ENCODE measurements at regions not wholly inside any gene's neighbourhood (a gene's known extent, or its start where the extent isn't known, plus 50 kb on each side); places are given as distances from the start of the nearest gene placed in this dataset.
A peak's percentile ranks its signal among the peaks of the same experiment; 100 is the strongest.

DNA sequence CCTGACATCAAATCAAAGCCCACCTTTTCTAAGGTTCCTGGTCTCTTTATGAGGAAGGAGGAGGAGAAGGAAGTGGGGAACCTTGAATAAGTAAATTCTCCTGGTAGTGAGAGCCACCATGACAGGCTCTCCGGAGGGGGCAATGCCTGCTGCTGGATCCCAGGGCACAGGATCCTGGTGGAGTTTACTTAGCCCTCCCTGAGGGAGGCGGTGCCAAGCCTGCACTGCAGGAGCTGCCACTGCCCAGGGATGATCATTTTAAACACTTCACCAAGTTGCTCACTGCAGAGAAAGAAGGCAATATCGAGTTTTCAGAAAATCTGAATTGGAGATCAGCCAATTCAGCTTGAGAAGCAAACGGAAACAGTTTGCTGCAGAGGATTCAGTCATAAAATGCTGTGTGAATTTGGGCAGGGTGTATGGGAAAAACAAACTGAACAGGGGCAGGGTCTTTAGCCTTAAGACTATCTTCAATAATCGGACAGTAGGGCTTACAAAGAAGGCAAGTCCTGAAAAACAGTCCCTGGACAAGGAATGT, 200.7 kb downstream of the RAD51AP2 start:
- no peaks in the 10 kb centered on the region for H3K36me3 ChIP-seq (replicated peaks in 1 of 2; ENCODE audit: control insufficient read depth in 1 of 2, insufficient read depth in 2 of 2, low read length in 1 of 2)
- no peak overlapping the region for H3K4me3 ChIP-seq (ENCODE audit: low read depth in 2 of 2, low read length in 1 of 2)
- no peak overlapping the region for H2AFZ ChIP-seq (ENCODE audit: low read depth)
- ChIA-PET CTCF (interaction anchor here (0.9 to 1.3 kb wide), 2 partner anchors 543 to 544 kb away, joined by 4 read pairs; no protein-coding TSS in a partner anchor), POLR2A (no interaction called here)
- no peaks in the 10 kb centered on the region for H3K27me3 ChIP-seq (ENCODE audit: insufficient read depth)
- WGBS (ENCODE audit: low lambda C conversion rate), result 16% methylated on average over 5 of the region's 5 CpGs
- no peaks in the 10 kb centered on the region for H4K20me1 ChIP-seq (ENCODE audit: insufficient read depth)
- H3K9me3 ChIP-seq, result no peaks in the 10 kb centered on the region
- H3F3A ChIP-seq (replicated peaks; ENCODE audit: insufficient read depth), result no peaks in the 10 kb centered on the region
- no peak for TF ChIP-seq YY1 (IDR thresholded peaks at IDR 0.05; ENCODE audit: low read depth)
- TF ChIP-seq FOSL2 (IDR thresholded peaks at IDR 0.05; ENCODE audit: borderline replicate concordance, low read depth), result no peak
- no peak for TF ChIP-seq POLR2AphosphoS5 (IDR thresholded peaks at IDR 0.05; ENCODE audit: low read depth, low read length)
- TF ChIP-seq GABPA (IDR thresholded peaks at IDR 0.05; ENCODE audit: low read depth), result no peak
- TF ChIP-seq GATA2 (CRISPR knock-in tag; IDR thresholded peaks at IDR 0.05), result peak; percentile 47; the same call in 1 of the 2 replicates
- TF ChIP-seq, protein P1, sequence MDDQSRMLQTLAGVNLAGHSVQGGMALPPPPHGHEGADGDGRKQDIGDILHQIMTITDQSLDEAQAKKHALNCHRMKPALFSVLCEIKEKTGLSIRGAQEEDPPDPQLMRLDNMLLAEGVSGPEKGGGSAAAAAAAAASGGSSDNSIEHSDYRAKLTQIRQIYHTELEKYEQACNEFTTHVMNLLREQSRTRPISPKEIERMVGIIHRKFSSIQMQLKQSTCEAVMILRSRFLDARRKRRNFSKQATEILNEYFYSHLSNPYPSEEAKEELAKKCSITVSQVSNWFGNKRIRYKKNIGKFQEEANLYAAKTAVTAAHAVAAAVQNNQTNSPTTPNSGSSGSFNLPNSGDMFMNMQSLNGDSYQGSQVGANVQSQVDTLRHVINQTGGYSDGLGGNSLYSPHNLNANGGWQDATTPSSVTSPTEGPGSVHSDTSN (IDR thresholded peaks at IDR 0.05), result no peak
- no peak for TF ChIP-seq JUND (IDR thresholded peaks at IDR 0.05)
- peak; percentile 19 for TF ChIP-seq RAD21 (IDR thresholded peaks at IDR 0.05; ENCODE audit: low read length)
- TF ChIP-seq FOXM1 (IDR thresholded peaks at IDR 0.05; ENCODE audit: low read depth), result no peak
- TF ChIP-seq RCOR1 (IDR thresholded peaks at IDR 0.05; ENCODE audit: low read length), result no peak
- TF ChIP-seq NFIC (IDR thresholded peaks at IDR 0.05; ENCODE audit: borderline replicate concordance), result no peak
- TF ChIP-seq FOXJ3 (CRISPR knock-in tag; IDR thresholded peaks at IDR 0.05), result no peak
- H3K4me2 ChIP-seq, result peak overlapping the region; percentile 41; the same call in 1 of the 2 replicates
- no peak overlapping the region for H3K9ac ChIP-seq
- H3K4me1 ChIP-seq (ENCODE audit: control insufficient read depth in 1 of 2, insufficient read depth in 2 of 2, low read depth in 1 of 2, low read length in 1 of 2), result peaks cover 0 to 8% of the 10 kb centered on the region in 2 experiments; a peak in 2 of 4 replicates
- H3K79me2 ChIP-seq (ENCODE audit: insufficient read depth), result no peaks in the 10 kb centered on the region
- H3K27ac ChIP-seq (ENCODE audit: low read depth in 2 of 2, low read length in 1 of 2), result no peak overlapping the region
- H3K9me2 ChIP-seq, result no peaks in the 10 kb centered on the region
- peak; percentile 27 for DNase-seq

DNA sequence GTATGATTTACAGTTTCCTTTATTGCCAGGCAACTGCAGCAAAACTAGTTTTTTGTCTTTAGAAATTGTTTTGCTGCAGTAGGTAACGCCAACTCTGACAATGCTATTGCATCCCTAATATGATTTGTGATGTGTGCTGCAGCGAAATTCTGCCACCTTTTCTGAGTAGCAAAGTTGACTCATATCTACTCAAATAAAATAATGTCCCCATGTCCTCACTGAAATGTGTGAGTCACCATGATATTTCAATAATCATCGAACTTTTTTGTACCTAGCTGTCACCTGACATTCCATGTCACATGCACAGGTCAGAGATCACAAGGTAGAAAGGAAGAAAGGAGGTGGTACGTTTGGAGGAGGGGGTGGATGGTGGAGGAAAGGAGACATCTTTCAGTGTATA, 205.0 kb downstream of the RAD51AP2 start:
- ChIA-PET POLR2A (no interaction called here), CTCF (interaction anchor here (0.7 to 7.8 kb wide), 3 partner anchors 197 to 541 kb away, joined by 3 to 311 read pairs (median 3); no protein-coding TSS in a partner anchor)
- H3K4me3 ChIP-seq (ENCODE audit: low read depth in 2 of 2, low read length in 1 of 2), result no peak overlapping the region
- no peaks in the 10 kb centered on the region for H3K27me3 ChIP-seq (ENCODE audit: insufficient read depth)
- DNase-seq, result no peak
- peaks cover 0 to 11% of the 10 kb centered on the region in 2 experiments; a peak in 2 of 4 replicates for H3K4me1 ChIP-seq (ENCODE audit: control insufficient read depth in 1 of 2, insufficient read depth in 2 of 2, low read depth in 1 of 2, low read length in 1 of 2)
- H3K79me2 ChIP-seq (ENCODE audit: insufficient read depth), result no peaks in the 10 kb centered on the region
- no peaks in the 10 kb centered on the region for H4K20me1 ChIP-seq (ENCODE audit: insufficient read depth)
- H3K9ac ChIP-seq, result no peak overlapping the region
- no peak overlapping the region for H3K4me2 ChIP-seq
- no peak overlapping the region for H2AFZ ChIP-seq (ENCODE audit: low read depth)
- H3F3A ChIP-seq (replicated peaks; ENCODE audit: insufficient read depth), result no peaks in the 10 kb centered on the region
- H3K36me3 ChIP-seq (replicated peaks in 1 of 2; ENCODE audit: control insufficient read depth in 1 of 2, insufficient read depth in 2 of 2, low read length in 1 of 2), result no peaks in the 10 kb centered on the region
- H3K9me2 ChIP-seq, result no peaks in the 10 kb centered on the region
- H3K27ac ChIP-seq (ENCODE audit: low read depth in 2 of 2, low read length in 1 of 2), result no peak overlapping the region
- 31% methylated on average over 4 of the region's 4 CpGs for WGBS (ENCODE audit: low lambda C conversion rate)
- H3K9me3 ChIP-seq, result no peaks in the 10 kb centered on the region
- TF ChIP-seq RAD21 (IDR thresholded peaks at IDR 0.05; ENCODE audit: low read length), result no peak
- TF ChIP-seq, protein P2, sequence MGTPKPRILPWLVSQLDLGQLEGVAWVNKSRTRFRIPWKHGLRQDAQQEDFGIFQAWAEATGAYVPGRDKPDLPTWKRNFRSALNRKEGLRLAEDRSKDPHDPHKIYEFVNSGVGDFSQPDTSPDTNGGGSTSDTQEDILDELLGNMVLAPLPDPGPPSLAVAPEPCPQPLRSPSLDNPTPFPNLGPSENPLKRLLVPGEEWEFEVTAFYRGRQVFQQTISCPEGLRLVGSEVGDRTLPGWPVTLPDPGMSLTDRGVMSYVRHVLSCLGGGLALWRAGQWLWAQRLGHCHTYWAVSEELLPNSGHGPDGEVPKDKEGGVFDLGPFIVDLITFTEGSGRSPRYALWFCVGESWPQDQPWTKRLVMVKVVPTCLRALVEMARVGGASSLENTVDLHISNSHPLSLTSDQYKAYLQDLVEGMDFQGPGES (IDR thresholded peaks at IDR 0.05; ENCODE audit: low read depth, low read length), result no peak
- no peak for TF ChIP-seq POLR2AphosphoS5 (IDR thresholded peaks at IDR 0.05; ENCODE audit: low read depth, low read length)
- no peak for TF ChIP-seq FOSL2 (IDR thresholded peaks at IDR 0.05; ENCODE audit: borderline replicate concordance, low read depth)
- TF ChIP-seq, protein P3, sequence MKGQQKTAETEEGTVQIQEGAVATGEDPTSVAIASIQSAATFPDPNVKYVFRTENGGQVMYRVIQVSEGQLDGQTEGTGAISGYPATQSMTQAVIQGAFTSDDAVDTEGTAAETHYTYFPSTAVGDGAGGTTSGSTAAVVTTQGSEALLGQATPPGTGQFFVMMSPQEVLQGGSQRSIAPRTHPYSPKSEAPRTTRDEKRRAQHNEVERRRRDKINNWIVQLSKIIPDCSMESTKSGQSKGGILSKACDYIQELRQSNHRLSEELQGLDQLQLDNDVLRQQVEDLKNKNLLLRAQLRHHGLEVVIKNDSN (IDR thresholded peaks at IDR 0.05; ENCODE audit: borderline replicate concordance, low read depth), result no peak
- TF ChIP-seq EP300 (IDR thresholded peaks at IDR 0.05; ENCODE audit: borderline replicate concordance in 1 of 2, low read depth in 1 of 2, low read length in 1 of 2), result no peak
- TF ChIP-seq EZH2phosphoT487 (IDR thresholded peaks at IDR 0.05; ENCODE audit: borderline replicate concordance, low read depth), result no peak
- TF ChIP-seq JUND (IDR thresholded peaks at IDR 0.05), result no peak
- no peak for TF ChIP-seq TAF1 (IDR thresholded peaks at IDR 0.05; ENCODE audit: borderline replicate concordance, low read depth, low read length)
- no peak for TF ChIP-seq CHD2 (IDR thresholded peaks at IDR 0.05; ENCODE audit: low read length, partially characterized antibody)
- TF ChIP-seq, protein P4, sequence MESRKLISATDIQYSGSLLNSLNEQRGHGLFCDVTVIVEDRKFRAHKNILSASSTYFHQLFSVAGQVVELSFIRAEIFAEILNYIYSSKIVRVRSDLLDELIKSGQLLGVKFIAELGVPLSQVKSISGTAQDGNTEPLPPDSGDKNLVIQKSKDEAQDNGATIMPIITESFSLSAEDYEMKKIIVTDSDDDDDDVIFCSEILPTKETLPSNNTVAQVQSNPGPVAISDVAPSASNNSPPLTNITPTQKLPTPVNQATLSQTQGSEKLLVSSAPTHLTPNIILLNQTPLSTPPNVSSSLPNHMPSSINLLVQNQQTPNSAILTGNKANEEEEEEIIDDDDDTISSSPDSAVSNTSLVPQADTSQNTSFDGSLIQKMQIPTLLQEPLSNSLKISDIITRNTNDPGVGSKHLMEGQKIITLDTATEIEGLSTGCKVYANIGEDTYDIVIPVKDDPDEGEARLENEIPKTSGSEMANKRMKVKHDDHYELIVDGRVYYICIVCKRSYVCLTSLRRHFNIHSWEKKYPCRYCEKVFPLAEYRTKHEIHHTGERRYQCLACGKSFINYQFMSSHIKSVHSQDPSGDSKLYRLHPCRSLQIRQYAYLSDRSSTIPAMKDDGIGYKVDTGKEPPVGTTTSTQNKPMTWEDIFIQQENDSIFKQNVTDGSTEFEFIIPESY (IDR thresholded peaks at IDR 0.05; ENCODE audit: borderline replicate concordance, low read depth), result no peak
- no peak for TF ChIP-seq MEF2A (IDR thresholded peaks at IDR 0.05; ENCODE audit: borderline replicate concordance, low read depth)
- TF ChIP-seq, protein P5, sequence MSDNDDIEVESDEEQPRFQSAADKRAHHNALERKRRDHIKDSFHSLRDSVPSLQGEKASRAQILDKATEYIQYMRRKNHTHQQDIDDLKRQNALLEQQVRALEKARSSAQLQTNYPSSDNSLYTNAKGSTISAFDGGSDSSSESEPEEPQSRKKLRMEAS (IDR thresholded peaks at IDR 0.05; ENCODE audit: low read depth), result no peak
- no peak for TF ChIP-seq TEAD4 (IDR thresholded peaks at IDR 0.05; ENCODE audit: borderline replicate concordance, insufficient read depth)
- no peak for TF ChIP-seq RFX5 (IDR thresholded peaks at IDR 0.05; ENCODE audit: low read length)
- no peak for TF ChIP-seq ELF1 (IDR thresholded peaks at IDR 0.05)
